Loucy (cell line): ENCODE measurements at regions not wholly inside any gene's neighbourhood (a gene's known extent, or its start where the extent isn't known, plus 50 kb on each side); places are given as distances from the start of the nearest gene placed in this dataset.

ENCODE experiments used
- H2AFZ ChIP-seq: fragments of 200-600 bp; sonication (generic); 2 replicates; pipeline ENCODE4 v1.6.0; 2016; ENCODE audit warnings: antibody characterized with exemption, mild to moderate bottlenecking, low read length, moderate library complexity
- H3F3A ChIP-seq: fragments of 200-600 bp; 2 replicates; pipeline ENCODE4 v1.6.0; 2016; ENCODE audit warnings: antibody characterized with exemption, low read depth, mild to moderate bottlenecking
- H3K27me3 ChIP-seq: fragments of 200-600 bp; sonication (generic); 2 replicates; pipeline ENCODE4 v1.6.1; 2014; ENCODE audit warnings: low read length, mild to moderate bottlenecking; ENCODE audit not compliant: insufficient read depth, poor library complexity, severe bottlenecking
- H3K36me3 ChIP-seq: fragments of 200-600 bp; sonication (generic); 2 replicates; pipeline ENCODE4 v1.6.1; 2016; ENCODE audit warnings: low read length; ENCODE audit not compliant: insufficient read depth
- H3K4me1 ChIP-seq: fragments of 200-600 bp; sonication (generic); 2 replicates; pipeline ENCODE4 v1.5.1; 2014; ENCODE audit warnings: low read length, mild to moderate bottlenecking; ENCODE audit not compliant: insufficient read depth, poor library complexity, severe bottlenecking
- H3K4me2 ChIP-seq: fragments of 200-600 bp; sonication (generic); 2 replicates; pipeline ENCODE4 v1.6.0; 2014; ENCODE audit warnings: antibody characterized with exemption, low read length, low read depth, mild to moderate bottlenecking; ENCODE audit not compliant: poor library complexity, severe bottlenecking
- H3K4me3 ChIP-seq: fragments of 200-600 bp; sonication (generic); 2 replicates; pipeline ENCODE4 v1.5.1; 2014; ENCODE audit warnings: low read length, mild to moderate bottlenecking, mixed read lengths; ENCODE audit not compliant: poor library complexity, severe bottlenecking
- H3K79me2 ChIP-seq: fragments of 200-600 bp; sonication (generic); 2 replicates; pipeline ENCODE4 v1.6.1; 2014; ENCODE audit warnings: low read length; ENCODE audit not compliant: insufficient read depth
- H3K9ac ChIP-seq: fragments of 200-600 bp; sonication (generic); 2 replicates; pipeline ENCODE4 v1.6.0; 2014; ENCODE audit warnings: mild to moderate bottlenecking, low read depth, low read length, moderate library complexity; ENCODE audit not compliant: poor library complexity, severe bottlenecking
- H3K9me2 ChIP-seq: fragments of 200-600 bp; sonication (generic); replicated peaks from 2 replicates; pipeline ENCODE4 v1.6.1; 2016; ENCODE audit warnings: low read depth, low read length, mixed read lengths
- H3K9me3 ChIP-seq: fragments of 200-600 bp; sonication (generic); 2 replicates; pipeline ENCODE4 v1.6.1; 2014; ENCODE audit warnings: mild to moderate bottlenecking, antibody characterized with exemption, low read length, low read depth; ENCODE audit not compliant: insufficient read depth
- H4K20me1 ChIP-seq: fragments of 200-600 bp; sonication (generic); 2 replicates; pipeline ENCODE4 v1.6.0; 2014; ENCODE audit warnings: antibody characterized with exemption, low read length, mild to moderate bottlenecking; ENCODE audit not compliant: insufficient read depth, poor library complexity, severe bottlenecking
- CTCF ChIP-seq: fragments of 200-600 bp; sonication (generic); conservative IDR thresholded peaks from 2 replicates; pipeline ENCODE4 v1.5.1; 2014; ENCODE audit warnings: mild to moderate bottlenecking, antibody characterized with exemption, low read length
- EZH2phosphoT487 ChIP-seq: fragments of 200-600 bp; IDR thresholded peaks from 2 replicates; pipeline ENCODE4 v1.6.1; 2018; ENCODE audit warnings: antibody characterized with exemption, mild to moderate bottlenecking, moderate library complexity, borderline replicate concordance

- Histone ChIP-seq H3K9me2 (no peaks in the 10 kb centered on the region), H3K4me1 (no peaks in the 10 kb centered on the region), H3K36me3 (no peaks in the 10 kb centered on the region), H3K9ac (no peak overlapping the region), H3F3A (no peaks in the 10 kb centered on the region), H4K20me1 (no peaks in the 10 kb centered on the region), H3K27me3 (no peaks in the 10 kb centered on the region), H3K4me2 (no peak overlapping the region), H2AFZ (no peak overlapping the region), H3K4me3 (no peak overlapping the region), H3K79me2 (no peaks in the 10 kb centered on the region), H3K9me3 (no peaks in the 10 kb centered on the region)
- TF ChIP-seq EZH2phosphoT487 (no peak), CTCF (no peak)
Measured at GRCh38 chr4:83768146-83768545, 232.2 kb downstream of the GPAT3 start.

GRCh38 chr4:83767067-83767466, 231.2 kb downstream of the GPAT3 start:
- H3K9me2 ChIP-seq: no peaks in the 10 kb centered on the region
- TF ChIP-seq CTCF (no peak), EZH2phosphoT487 (no peak)
- H3F3A ChIP-seq: no peaks in the 10 kb centered on the region

GRCh38 chr4:83759611-83760010, 223.7 kb downstream of the GPAT3 start:
- Histone ChIP-seq H3K27me3 (no peaks in the 10 kb centered on the region), H3F3A (no peaks in the 10 kb centered on the region), H3K9me3 (no peaks in the 10 kb centered on the region), H2AFZ (no peak overlapping the region), H3K4me3 (no peak overlapping the region), H3K4me1 (no peaks in the 10 kb centered on the region), H3K4me2 (no peak overlapping the region), H3K9me2 (no peaks in the 10 kb centered on the region), H3K79me2 (no peaks in the 10 kb centered on the region), H3K9ac (no peak overlapping the region), H4K20me1 (no peaks in the 10 kb centered on the region), H3K36me3 (no peaks in the 10 kb centered on the region)
- TF ChIP-seq EZH2phosphoT487: no peak
- TF ChIP-seq CTCF: no peak

More at GRCh38 chr4:83767067-83767466, 231.2 kb downstream of the GPAT3 start:
- H3K4me1 ChIP-seq: no peaks in the 10 kb centered on the region
- no peak overlapping the region for H3K9ac ChIP-seq
- H3K27me3 ChIP-seq: no peaks in the 10 kb centered on the region
- H3K79me2 ChIP-seq: no peaks in the 10 kb centered on the region
- no peak overlapping the region for H3K4me3 ChIP-seq
- no peaks in the 10 kb centered on the region for H3K9me3 ChIP-seq
- H2AFZ ChIP-seq: no peak overlapping the region
- H3K36me3 ChIP-seq: no peaks in the 10 kb centered on the region
- no peak overlapping the region for H3K4me2 ChIP-seq
- no peaks in the 10 kb centered on the region for H4K20me1 ChIP-seq
